Posterior vena cava (tissue), 2 donors: ENCODE measurements at regions not wholly inside any gene's neighbourhood (a gene's known extent, or its start where the extent isn't known, plus 50 kb on each side); places are given as distances from the start of the nearest gene placed in this dataset.
"Not testable (repeated sequence)": the region's sequence is repeated elsewhere in the genome, so short reads cannot be mapped to it uniquely, and the experiment has no call there.

Experiments used
- DNase-seq: peaks from one replicate; pipeline ENCODE4 v3.0.0-alpha.2; 2020; ENCODE audit warnings: low spot score
- intact Hi-C, 2 donors: fragments of 100-400 bp; cut with DNase I; formaldehyde crosslinking; loops; one replicate each; pipeline versions ENCODE4 v1.14.1 to v1.14.2; 2022 to 2023
- donor health status: DM: yes; HTN: yes; CAD: no.
- donor health status: DM: yes; HTN: yes; CAD: no.

GRCh38 chr4:127237581-127237980, 395.2 kb upstream of the INTU start:
- DNase-seq, result no peak
- intact Hi-C loops, result no loop called here

- intact Hi-C loops, result no loop called here
Measured at GRCh38 chr4:127238956-127239475, 393.7 kb upstream of the INTU start.

GRCh38 chr4:127239902-127240763, 392.6 kb upstream of the INTU start:
- DNase-seq, result no peak
- intact Hi-C loops, result no loop called here

More at GRCh38 chr4:127238956-127239475, 393.7 kb upstream of the INTU start:
- no peak for DNase-seq

- DNase-seq, result no peak
- intact Hi-C loops, result no loop called here
Measured at GRCh38 chr4:127240764-127241105, 392.0 kb upstream of the INTU start.

- DNase-seq, result no peak
- intact Hi-C loops, result no loop called here
Measured at GRCh38 chr4:127244515-127244914, 388.2 kb upstream of the INTU start.

- DNase-seq, result no peak
- intact Hi-C loops, result no loop called here
Measured at GRCh38 chr4:127246963-127247952, 385.5 kb upstream of the INTU start.

- intact Hi-C loops, result no loop called here
- DNase-seq, result no peak
Measured at GRCh38 chr4:127249066-127249766, 383.5 kb upstream of the INTU start.

- intact Hi-C loops, result no loop called here
- DNase-seq, result no peak
Measured at GRCh38 chr4:127249767-127250108, 383.0 kb upstream of the INTU start.

GRCh38 chr4:127250577-127250976, 382.2 kb upstream of the INTU start:
- intact Hi-C loops, result no loop called here
- no peak for DNase-seq

GRCh38 chr4:127251423-127251822, 381.3 kb upstream of the INTU start:
- intact Hi-C loops, result no loop called here
- DNase-seq, result no peak

- intact Hi-C loops, result no loop called here
- no peak for DNase-seq
Measured at GRCh38 chr4:127256500-127256899, 376.3 kb upstream of the INTU start.

- intact Hi-C loops, result no loop called here
- DNase-seq, result no peak
Measured at GRCh38 chr4:127261476-127261875, 371.3 kb upstream of the INTU start.

GRCh38 chr4:127268367-127268766, 364.4 kb upstream of the INTU start:
- intact Hi-C loops, result no loop called here
- no peak for DNase-seq

GRCh38 chr4:127277023-127277422, 355.7 kb upstream of the INTU start:
- intact Hi-C loops, DNase-seq: not testable (repeated sequence)

GRCh38 chr4:127284236-127284635, 348.5 kb upstream of the INTU start:
- no peak for DNase-seq
- intact Hi-C loops, result no loop called here

GRCh38 chr4:127291316-127291715, 341.4 kb upstream of the INTU start:
- no peak for DNase-seq
- intact Hi-C loops, result no loop called here

GRCh38 chr4:127293496-127293895, 339.3 kb upstream of the INTU start:
- no peak for DNase-seq
- intact Hi-C loops, result no loop called here

GRCh38 chr4:127304356-127304755, 328.4 kb upstream of the INTU start:
- no peak for DNase-seq
- intact Hi-C loops, result no loop called here

- no peak for DNase-seq
- intact Hi-C loops, result no loop called here
Measured at GRCh38 chr4:127307996-127308395, 324.8 kb upstream of the INTU start.
